ENCODE measurements at regions not wholly inside any gene's neighbourhood (a gene's known extent, or its start where the extent isn't known, plus 50 kb on each side); places are given as distances from the start of the nearest gene placed in this dataset.

GRCh38 chr7:67675971-67676370 is 679.3 kb downstream of the TYW1 start:
- no peak for TF ChIP-seq EZH2 (IDR thresholded peaks at IDR 0.05; ENCODE audit: borderline replicate concordance, low read depth, low read length, poor library complexity, severe bottlenecking)
- no peak for TF ChIP-seq CTCF (conservative IDR thresholded peaks at IDR 0.05; ENCODE audit: low read depth, low read length)

Measured in A673 (cell line).